Astrocyte of the cerebellum (primary cell): ENCODE measurements at regions not wholly inside any gene's neighbourhood (a gene's known extent, or its start where the extent isn't known, plus 50 kb on each side); places are given as distances from the start of the nearest gene placed in this dataset.

Experiments used
- DNase-seq: peaks from one replicate; pipeline ENCODE4 v3.0.0-alpha.2; 2011; ENCODE audit warnings: low read depth
- H3K4me3 ChIP-seq: 2 replicates; pipeline ENCODE4 v1.5.1; 2011; ENCODE audit warnings: mild to moderate bottlenecking, low read depth, low read length, moderate library complexity
- CTCF ChIP-seq: IDR thresholded peaks from 2 replicates; pipeline ENCODE4 v1.5.1; 2012; ENCODE audit warnings: low read length, low read depth, moderate library complexity, mild to moderate bottlenecking; ENCODE audit errors: missing control alignments
- in situ Hi-C: cut with HindIII; loops from 2 replicates; pipeline ENCODE4 v1.10.0; 2017; ENCODE audit warnings: low sequenced_read_pairs

- in situ Hi-C loops: no loop called here
- no peak for TF ChIP-seq CTCF
- DNase-seq: no peak
- H3K4me3 ChIP-seq: no peak overlapping the region
Observed at GRCh38 chr7:41185851-41186250, 517.0 kb downstream of the INHBA start.

GRCh38 chr7:41183741-41184140 is 519.1 kb downstream of the INHBA start:
- in situ Hi-C loops: no loop called here
- no peak for TF ChIP-seq CTCF
- DNase-seq: no peak
- H3K4me3 ChIP-seq: no peak overlapping the region

GRCh38 chr7:41182782-41183181 is 520.1 kb downstream of the INHBA start:
- DNase-seq: no peak
- no peak overlapping the region for H3K4me3 ChIP-seq
- in situ Hi-C loops: no loop called here
- no peak for TF ChIP-seq CTCF

GRCh38 chr7:41175435-41175834 is 527.5 kb downstream of the INHBA start:
- in situ Hi-C loops: no loop called here
- no peak for TF ChIP-seq CTCF
- H3K4me3 ChIP-seq: no peak overlapping the region
- DNase-seq: no peak

- TF ChIP-seq CTCF: no peak
- DNase-seq: no peak
- H3K4me3 ChIP-seq: no peak overlapping the region
- in situ Hi-C loops: no loop called here
Observed at GRCh38 chr7:41174521-41174920, 528.4 kb downstream of the INHBA start.

GRCh38 chr7:41170466-41170865 is 532.4 kb downstream of the INHBA start:
- in situ Hi-C loops: no loop called here
- DNase-seq: no peak

More at GRCh38 chr7:41170466-41170865, 532.4 kb downstream of the INHBA start:
- H3K4me3 ChIP-seq: no peak overlapping the region
- no peak for TF ChIP-seq CTCF
